COR-L47 (cell line): ENCODE measurements at regions not wholly inside any gene's neighbourhood (a gene's known extent, or its start where the extent isn't known, plus 50 kb on each side); places are given as distances from the start of the nearest gene placed in this dataset.
"Not testable (repeated sequence)": the region's sequence is repeated elsewhere in the genome, so short reads cannot be mapped to it uniquely, and the experiment has no call there.

Experiments
- DNase-seq: peaks from one replicate; lab custom pipeline; 2025; lab: John Stamatoyannopoulos, UW

DNA sequence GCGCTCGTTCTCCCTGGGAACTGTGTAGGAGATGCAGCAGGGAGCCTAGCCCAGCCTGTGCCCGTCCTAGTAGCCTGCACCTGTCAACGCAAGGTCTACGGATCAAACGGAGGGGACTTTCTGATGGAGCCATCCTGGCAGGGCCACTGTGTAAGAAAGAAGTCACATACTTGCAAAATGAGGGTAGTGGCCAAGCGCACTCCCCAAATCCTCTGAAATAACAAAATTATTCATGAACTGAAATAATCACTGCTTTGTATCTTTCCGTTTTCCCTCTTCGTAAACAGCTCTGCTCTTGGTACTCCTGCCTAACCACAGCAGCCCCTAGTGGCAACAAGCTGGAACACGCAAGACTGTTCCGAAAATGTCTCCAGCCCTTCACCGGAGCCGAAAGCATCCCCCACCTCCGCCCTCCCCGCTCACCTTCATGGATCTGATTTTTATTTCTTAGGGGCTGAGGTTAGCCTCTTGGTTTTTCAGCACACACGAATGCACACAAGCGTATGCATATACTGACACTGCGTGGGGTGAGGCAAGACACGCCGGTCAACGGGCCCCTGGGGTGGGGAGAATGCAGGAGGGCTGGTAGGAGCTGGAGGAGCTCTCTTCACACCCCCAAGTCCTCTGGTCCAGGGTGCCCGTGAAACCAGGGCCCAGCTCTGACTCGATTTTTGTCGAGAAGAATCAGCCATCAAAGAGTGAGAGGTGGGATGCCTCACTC, 100.8 kb downstream of the ABCC12 start:
- DNase-seq, result peak; percentile 24

DNA sequence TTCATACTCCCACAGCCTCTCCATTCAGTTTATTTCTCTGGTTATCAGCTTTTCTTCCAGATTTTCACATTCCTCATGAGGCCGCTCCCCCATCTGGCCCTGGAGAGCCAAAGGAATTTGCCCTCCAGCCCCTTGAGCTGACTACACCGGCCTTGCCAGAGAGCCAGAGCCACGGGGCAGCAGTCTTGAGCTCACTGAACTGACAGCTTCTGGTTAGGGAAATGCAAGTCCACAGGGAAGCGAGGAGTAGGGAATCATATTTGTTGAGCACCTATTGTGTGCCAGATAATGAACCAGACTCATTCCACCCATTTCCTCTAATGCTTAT, 102.4 kb downstream of the ABCC12 start:
- no peak for DNase-seq

DNA sequence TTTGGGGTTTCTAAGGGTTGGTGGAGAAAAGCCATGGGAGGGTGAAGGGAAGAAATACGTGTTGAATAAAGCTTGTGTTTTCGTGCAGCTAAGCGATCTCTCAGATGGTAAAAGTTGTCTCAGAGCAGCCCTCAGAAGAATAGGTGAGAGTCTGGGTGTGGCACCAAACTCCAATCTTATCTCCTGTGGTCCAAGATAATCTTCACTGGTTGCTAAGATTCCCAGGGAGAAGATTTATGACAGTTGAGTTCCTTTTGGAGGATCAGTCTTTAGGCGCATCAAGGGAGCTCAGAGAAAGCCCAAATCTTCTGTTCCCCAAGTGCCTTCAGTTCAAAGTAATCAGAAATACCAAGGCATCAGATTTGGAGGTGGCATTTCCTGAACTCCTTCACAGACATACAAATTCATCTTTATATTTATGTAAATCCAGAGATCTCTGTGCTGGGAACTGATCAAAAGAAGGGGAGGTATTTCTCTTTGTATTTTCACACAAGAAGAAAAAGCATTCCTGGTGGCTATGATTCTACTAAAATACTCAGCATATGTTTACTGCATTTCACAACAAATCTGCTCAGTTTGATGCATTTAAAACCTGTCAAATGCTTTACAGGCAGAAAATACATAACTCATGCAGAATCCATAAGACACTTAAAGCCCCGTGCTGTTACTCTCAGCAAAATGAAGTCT, 102.9 kb downstream of the ABCC12 start:
- DNase-seq, result no peak

DNA sequence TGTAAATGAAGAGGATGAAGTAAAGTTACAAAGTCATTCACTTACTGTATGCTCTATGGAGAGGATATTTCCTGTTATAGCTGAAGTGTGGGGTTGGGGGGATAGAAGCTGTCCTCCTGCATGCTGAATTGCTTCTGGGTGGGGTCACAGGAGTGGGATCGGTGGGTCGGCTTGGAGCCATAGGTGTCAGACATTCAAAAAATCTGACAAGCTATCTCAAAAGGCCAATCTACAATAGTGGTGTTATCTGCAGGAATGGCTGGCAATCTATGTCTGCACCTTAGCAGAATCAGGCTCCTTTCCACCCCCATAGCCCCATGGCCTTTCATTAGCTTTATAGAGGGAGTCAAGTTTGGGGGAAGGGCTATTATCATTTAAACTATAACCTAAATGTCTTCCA, 104.9 kb downstream of the ABCC12 start:
- no peak for DNase-seq

- DNase-seq, result no peak
These were observed 105.9 kb downstream of the ABCC12 start for GRCh38 chr16:48049847-48050246.

- DNase-seq, result no peak
These were observed 108.1 kb downstream of the ABCC12 start for GRCh38 chr16:48047720-48048119.

GRCh38 chr16:48047241-48047640, 108.6 kb downstream of the ABCC12 start:
- DNase-seq, result no peak

GRCh38 chr16:48044117-48044516, 111.7 kb downstream of the ABCC12 start:
- DNase-seq, result no peak

DNA sequence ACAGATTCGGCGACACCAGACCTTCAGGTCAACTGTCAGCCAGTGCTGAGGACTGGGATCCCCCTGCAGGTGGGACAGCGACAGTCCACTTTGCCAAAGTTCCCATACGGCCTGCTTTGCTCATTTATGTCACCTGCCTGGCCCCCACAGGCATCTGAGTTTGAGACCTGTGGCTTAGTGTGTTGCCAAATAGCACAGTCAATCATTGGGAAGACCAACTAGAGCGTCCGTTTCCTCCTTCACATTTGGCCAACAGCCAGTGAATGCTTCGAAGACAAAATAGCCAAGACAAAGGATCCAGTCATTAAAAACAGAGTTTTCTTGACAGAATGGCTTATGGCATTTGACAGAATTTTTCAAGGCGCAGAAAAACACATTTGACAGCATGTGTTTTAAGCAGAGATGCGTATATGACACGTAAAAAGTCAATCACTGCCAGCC, 113.8 kb downstream of the ABCC12 start:
- DNase-seq, result peak; percentile 14

DNA sequence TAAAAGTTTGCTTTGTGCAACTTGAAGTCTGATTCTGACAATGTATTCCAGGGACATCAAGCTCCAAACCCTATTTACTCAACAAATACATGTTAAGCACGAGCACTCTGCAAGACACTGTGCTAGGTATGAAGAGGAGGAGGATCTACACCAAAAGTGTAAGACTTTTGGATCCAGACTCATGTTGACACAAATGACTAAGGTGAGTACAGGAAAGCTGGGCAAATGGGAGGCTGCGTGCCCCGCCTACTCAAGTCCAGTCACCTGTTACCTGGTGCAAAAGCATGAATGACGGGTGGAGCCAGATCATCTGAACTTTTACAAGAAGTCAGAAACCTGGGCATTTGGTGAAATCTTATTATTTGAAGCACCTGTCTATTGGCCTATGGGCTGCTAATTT, 120.7 kb downstream of the ABCC12 start:
- no peak for DNase-seq

- no peak for DNase-seq
These were observed 124.9 kb downstream of the ABCC12 start for GRCh38 chr16:48030926-48031325.

GRCh38 chr16:48029768-48030167, 126.0 kb downstream of the ABCC12 start:
- no peak for DNase-seq

- no peak for DNase-seq
These were observed 130.4 kb downstream of the ABCC12 start for GRCh38 chr16:48025359-48025758.

DNA sequence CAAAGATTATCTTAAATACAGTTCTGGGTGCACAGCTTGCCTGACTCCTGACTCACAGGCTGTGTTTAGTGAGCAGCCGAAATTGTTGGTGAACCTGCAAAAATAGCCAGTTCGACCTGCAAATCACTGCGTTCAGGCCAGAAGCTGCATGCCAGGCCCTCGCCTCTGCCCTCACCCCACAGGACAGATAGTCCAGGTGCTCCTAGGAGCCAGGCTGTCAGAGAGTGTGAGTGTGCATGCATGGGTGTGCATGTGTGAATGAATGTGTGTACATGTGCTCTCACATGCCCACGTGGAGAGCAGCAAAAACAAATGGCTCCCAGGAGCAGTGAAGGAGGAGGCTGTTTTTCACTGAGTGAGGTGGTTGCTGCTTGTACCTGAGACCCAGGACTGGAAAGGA, 131.8 kb downstream of the ABCC12 start:
- DNase-seq, result no peak

GRCh38 chr16:48022496-48022895, 133.3 kb downstream of the ABCC12 start:
- no peak for DNase-seq

- not testable (repeated sequence) for DNase-seq
These were observed 135.2 kb downstream of the ABCC12 start for GRCh38 chr16:48020617-48021016.

DNA sequence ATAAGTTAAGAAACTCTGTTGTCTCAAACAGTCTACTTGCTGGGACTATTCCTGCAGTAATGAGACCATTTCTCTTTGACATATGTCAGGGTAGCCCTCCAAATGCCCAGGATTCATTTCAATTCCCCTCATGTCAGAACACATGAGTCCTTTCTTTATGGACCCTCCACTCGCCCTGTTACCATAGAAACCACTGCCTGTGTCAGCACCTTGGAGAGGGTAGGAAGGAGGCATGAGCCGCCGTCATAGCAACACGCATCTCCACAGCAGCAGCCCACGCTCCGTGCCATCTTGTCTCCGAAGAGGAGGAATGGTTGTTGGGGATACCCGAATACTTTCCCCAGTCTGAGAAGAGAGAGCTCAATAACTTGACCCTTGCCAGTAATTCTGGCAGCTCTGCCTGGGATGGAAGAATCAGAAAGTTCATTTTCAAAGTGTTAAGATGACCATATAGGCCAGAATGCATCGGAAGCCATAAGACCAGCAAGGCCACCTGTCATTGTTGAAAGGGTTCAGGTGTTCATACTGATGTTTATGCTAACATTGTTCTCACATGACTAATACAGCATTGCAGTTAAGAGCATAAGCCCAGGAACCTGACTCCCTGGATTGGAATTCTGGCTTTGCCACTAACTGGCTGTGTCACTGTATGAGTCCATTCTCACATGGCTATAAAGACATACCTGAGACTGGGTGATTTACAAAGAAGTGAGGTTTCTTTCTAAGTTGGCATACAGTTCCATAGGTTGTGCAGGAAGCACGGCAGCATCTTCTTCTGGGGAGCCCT, 141.3 kb downstream of the ABCC12 start:
- DNase-seq, result no peak

DNA sequence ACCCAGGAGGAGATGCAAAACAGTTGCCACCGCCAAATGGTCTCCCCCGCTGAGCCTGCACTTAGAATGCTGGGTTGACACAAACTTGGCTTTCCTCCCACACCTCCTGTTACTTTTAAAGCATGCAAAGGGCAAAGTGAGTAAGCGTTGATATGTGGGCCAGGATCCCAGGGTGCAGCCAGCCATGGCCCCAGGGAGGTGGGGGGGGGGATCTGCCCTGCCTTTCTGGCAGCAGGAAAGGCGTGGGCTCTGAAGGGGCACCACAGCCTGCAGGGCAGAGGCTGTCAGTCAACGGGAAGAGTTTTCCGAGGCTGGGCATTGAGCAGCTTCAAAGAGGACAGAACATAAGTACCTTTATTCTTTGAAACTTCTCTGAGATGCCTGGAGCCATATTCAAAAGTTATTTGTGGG, 142.3 kb downstream of the ABCC12 start:
- no peak for DNase-seq

GRCh38 chr16:48011878-48012658, 143.7 kb downstream of the ABCC12 start:
- no peak for DNase-seq

- DNase-seq, result no peak
These were observed 144.3 kb downstream of the ABCC12 start for GRCh38 chr16:48011466-48011865.

GRCh38 chr16:48008011-48008525, 147.7 kb downstream of the ABCC12 start:
- no peak for DNase-seq

DNA sequence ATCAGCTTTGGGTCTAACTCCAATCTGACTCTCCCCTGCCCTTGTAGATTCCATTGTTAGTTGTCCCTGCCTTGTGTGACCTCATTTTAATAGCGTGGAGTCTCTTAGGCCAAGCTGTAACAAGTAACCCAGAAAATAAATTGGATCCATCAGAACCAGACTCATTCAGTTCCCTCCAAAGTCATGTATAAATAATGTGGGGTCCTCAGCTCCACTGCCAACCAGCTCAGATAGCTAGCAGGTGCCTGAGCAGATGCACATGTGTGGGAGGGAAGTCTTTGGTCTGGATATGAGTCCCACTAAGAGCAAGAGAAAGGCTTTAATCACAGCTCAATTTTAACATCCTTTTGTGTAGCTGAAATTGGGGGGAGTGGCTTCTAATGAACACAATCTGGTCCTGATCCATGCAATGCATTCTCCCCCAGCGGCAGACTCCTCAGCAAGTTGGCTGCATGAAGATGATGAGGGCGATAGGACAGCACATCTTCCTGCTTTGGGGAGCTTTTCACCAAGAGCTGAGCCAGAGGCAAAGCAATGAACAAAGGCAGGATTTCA, 151.6 kb downstream of the ABCC12 start:
- DNase-seq, result no peak
